ENCODE measurements at regions not wholly inside any gene's neighbourhood (a gene's known extent, or its start where the extent isn't known, plus 50 kb on each side); places are given as distances from the start of the nearest gene placed in this dataset.

DNA sequence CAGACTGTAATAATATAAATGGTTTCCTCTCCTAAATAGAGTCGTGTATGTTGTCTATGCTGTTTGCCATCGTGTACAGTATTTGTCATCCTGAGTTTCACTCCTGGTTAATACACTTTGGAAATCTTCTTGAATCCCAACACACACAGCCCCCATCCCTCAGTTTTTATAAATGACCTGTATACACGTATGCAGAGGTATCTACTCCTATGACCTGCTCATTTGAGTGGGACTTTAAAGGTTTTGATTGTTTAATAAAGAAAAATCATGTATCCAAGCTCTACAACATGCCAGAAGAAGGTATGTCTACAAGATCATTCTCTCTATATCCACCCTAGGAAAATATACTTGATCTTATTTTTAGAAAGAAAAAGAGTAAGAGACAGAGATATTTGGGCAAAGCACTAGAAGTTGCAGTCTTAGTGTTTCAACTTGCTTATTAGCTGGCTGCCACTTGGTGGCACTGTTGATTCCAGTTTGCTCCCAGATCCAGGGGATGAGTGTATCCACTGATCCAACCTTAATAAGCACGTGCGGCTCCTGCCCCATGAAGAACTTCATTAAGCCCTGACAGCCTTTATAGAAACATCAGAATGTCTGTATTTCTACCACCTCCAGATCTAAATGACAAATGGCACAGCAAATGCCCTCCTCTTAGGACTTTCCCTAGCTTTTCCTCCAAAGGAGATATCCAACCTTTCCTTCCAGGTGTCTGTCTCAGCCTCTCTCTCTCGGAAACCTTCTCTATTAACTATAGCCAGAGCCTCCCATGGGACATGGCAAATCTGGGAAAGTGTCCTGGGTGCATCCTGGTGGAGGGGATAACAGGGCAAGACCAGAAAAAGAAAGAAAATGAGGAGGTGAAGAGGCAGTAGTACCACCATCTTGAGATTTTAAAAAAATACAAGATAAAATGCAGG is 181.6 kb upstream of the NEBL start:
- DNase-seq, result no peak

- DNase-seq, result no peak
Measured at GRCh38 chr10:21077681-21078080, 180.6 kb upstream of the NEBL start.

- DNase-seq, result no peak
Measured at GRCh38 chr10:21076381-21076780, 179.3 kb upstream of the NEBL start.

DNA sequence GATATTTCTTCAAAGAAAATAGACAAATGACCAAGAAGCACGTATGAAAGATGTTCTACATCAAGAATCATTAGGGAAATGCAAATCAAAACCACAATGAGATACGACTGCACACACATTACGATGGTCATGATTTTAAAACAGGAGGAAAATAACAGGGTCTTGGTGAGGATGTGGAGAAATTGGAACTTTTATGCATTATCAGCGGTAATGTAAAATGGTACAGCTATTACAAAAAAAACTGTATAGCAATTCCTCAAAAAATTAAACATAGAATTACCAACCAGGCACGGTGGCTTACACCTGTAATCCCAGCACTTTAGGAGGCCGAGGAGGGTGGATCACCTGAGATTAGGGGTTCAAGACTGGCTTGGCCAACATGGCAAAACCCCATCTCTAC is 178.8 kb upstream of the NEBL start:
- DNase-seq, result no peak

GRCh38 chr10:21071001-21071673 is 174.0 kb upstream of the NEBL start:
- no peak for DNase-seq

- no peak for DNase-seq
Measured at GRCh38 chr10:21069929-21070700, 173.0 kb upstream of the NEBL start.

- DNase-seq, result no peak
Measured at GRCh38 chr10:21069278-21069677, 172.2 kb upstream of the NEBL start.

GRCh38 chr10:21068026-21068656 is 171.0 kb upstream of the NEBL start:
- DNase-seq, result no peak

DNA sequence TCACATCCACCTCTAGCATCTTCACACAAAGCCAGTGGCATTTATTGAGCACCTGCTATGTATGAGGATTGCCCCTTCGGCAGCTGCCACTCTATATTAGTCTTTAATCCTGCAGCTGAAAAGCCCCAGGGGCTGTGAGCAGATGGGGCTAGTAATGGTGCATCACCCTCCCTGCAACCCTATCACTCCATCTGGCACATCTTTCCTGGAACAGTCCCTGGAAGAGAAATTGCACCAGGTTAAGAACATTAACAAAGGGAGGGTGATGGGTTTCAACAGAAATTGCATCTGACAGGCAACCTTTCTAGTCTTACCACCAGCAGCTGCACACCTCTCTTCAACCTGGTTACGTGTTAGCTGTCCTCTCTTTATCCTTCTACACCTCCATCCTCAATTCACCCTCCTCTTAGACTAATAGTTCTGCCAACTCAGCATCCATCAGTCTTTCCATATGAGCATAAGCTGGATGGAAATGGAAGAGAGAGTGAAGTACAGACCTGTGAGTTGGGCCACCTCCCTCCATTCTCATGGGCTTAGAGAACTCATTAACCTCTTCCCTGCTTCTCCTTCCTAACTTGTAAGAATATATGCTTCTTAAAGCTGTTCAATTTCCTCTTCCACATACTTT is 168.6 kb upstream of the NEBL start:
- no peak for DNase-seq

DNA sequence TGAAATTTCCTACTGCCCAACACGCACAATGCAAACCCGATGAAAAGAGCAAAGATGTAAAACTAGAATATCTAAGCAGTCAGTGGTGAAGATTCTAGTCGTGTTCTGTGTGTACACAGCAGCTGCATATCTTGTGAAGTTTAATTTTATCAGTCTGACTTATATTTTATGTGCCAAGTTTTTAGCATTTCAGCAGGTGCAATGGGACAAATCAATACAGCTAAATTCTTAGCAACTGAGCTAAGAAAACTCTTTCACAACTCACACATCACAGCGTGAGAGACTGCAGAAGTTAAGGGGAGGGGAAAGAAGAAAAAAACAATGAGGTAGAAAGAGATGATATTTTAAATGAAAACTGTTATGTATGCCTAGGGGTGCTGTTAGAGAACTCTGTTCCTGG is 164.9 kb upstream of the NEBL start:
- DNase-seq, result no peak

DNA sequence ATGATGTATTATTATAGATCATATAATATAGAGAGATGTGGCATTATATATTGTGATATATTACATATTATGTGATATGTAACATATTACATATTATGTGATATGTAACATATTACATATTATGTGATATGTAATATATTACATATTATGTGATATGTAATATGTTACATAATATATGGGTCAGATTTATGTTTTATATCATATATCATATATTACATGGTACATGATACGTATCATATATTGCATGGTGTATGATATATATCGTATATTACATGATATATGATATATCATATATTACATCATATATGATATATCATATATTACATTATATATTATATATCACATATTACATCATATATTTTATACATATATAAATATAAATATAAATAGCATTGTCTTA is 164.1 kb upstream of the NEBL start:
- no peak for DNase-seq

DNA sequence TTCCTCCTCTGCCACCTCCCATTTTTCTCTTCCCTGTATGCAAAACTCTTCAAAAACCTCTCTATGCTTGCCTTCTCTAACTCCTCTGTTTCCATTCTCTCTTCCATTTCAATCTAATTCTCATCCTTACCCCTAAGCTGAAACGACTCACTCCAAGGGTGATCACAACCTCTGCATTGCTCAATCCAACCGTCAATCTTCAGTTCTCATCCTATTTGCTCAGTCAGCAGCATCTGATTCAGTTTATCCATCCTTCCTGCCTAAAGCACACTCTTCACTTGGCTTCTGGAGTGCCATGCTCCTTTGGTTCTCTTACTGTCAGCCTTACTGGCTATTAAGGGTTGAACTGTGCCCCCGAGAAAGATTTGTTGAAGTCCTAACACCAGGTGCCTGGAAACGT is 163.5 kb upstream of the NEBL start:
- no peak for DNase-seq

DNA sequence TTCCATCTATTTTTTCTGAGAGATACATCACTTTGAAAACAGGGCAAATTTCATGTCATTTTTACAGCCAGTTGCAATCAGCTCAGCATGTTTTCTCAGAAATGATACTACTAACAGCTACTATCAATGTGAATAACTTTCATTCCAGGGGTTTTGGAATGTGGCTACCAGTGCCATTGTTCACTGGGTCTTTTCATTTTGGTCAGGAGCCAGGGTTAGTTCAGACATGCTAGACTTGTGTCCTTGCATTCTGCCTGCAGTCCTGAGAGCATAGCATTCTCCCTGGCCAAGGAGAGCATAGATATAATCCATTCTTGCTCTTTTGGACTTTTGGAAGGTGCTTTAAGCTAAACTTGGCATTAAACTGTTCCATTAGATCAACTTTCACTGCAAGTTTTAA is 160.9 kb upstream of the NEBL start:
- DNase-seq, result no peak

DNA sequence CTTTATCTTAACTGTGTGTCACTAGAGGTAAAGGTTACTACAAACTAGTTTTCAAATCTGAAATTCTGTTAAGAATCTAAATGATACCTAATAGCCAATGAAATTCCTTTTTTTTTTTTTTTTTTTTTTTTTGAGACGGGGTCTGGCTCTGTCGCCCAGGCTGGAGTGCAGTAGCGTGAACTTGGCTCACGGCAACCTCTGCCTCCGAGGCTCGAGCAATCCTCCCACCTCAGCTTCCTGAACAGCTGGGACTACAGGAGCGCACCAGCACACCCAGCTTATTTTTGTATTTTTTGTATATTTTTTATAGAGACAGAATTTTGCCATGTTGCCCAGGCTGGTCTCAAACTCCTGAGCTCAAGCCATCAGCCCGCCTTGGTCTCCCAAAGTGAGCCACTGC is 160.3 kb upstream of the NEBL start:
- no peak for DNase-seq

- no peak for DNase-seq
Measured at GRCh38 chr10:21056461-21056860, 159.3 kb upstream of the NEBL start.

GRCh38 chr10:21055339-21056135 is 158.4 kb upstream of the NEBL start:
- no peak for DNase-seq

- DNase-seq, result no peak
Measured at GRCh38 chr10:21053953-21054690, 157.0 kb upstream of the NEBL start.

DNA sequence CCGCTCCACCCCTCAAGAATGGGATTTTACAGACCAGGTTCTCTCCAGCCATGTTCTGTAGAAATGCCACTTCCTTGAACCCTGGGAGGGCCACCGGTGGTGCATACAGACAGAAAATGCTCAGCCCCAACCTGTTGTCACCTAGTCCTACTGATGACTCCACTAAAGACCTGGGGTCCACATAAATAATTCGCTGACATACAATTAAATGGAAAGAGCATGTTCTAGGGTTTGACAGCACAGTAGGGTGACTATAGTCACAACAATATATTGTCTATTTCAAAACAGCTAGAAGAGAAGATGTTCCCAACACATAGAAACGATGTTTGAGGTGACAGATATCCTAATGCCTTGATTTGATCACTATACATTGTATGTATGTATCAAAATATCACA is 155.6 kb upstream of the NEBL start:
- DNase-seq, result no peak

GRCh38 chr10:21052072-21052708 is 155.1 kb upstream of the NEBL start:
- no peak for DNase-seq

GRCh38 chr10:21049482-21049881 is 152.4 kb upstream of the NEBL start:
- no peak for DNase-seq

GRCh38 chr10:21048068-21048467 is 151.0 kb upstream of the NEBL start:
- DNase-seq, result no peak
